NCI-H345 treated with DMSO at 0.1 percent for 48 hours (cell line): ENCODE measurements at regions not wholly inside any gene's neighbourhood (a gene's known extent, or its start where the extent isn't known, plus 50 kb on each side); places are given as distances from the start of the nearest gene placed in this dataset.

Experiments used
- DNase-seq: peaks from one replicate; lab custom pipeline; 2025; ENCODE audit not compliant: unreplicated experiment; lab: John Stamatoyannopoulos, UW

DNA sequence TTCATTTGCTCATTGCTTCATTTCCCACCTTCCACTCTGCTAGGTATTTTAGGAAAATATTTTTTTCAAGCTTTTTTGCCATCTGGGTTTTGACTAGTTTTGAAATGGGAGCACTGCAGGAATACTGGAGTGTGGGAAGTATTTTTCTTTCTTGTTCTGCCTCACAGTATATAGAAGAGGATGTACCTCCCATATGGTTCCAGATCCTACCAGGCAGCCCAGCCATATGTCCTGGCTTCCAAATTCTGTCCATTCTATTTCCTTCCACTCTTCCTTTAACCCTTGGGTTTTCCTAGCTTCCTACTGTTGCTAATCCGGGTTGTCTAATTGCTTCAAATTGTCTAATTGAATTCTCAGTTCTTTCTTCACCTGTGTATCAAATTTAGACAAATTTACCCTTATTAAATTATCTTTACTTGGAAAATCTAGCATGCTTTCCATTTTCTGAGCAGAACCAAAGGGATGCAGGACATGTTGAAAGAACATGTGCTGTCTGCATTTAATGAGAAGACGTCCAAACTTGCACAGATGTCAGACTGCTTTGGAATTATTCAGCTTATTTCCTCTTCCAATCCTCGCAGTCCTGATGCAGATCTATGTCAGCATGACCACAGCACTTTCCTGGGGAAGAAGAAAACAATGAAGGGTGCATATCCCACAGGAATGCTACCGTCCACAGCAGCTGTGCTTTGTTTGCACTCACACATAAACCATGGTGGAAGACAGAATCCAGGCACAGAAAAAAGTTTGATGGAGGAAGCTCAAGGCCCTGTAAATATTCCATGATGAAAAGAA lies 1273.9 kb upstream of the MAP3K7 start:
- DNase-seq, result no peak

DNA sequence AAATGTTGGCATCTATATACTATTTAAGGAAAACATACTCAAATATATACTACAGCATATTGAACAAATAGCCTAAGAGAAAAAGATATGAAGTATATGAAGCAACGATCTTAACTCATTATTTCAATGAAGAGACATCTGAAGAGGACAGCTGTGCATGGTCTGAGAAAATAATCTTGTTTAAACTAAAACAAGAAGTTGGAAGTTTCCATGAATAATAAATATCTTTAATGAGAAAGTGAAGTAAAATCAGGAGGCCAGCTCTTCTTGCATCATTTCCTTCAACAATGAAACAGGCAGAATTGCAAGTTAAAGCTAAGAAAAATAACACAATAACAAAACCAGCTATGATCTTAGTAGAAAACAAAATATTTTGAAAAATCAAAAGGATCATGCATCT lies 1265.4 kb upstream of the MAP3K7 start:
- DNase-seq, result no peak

DNA sequence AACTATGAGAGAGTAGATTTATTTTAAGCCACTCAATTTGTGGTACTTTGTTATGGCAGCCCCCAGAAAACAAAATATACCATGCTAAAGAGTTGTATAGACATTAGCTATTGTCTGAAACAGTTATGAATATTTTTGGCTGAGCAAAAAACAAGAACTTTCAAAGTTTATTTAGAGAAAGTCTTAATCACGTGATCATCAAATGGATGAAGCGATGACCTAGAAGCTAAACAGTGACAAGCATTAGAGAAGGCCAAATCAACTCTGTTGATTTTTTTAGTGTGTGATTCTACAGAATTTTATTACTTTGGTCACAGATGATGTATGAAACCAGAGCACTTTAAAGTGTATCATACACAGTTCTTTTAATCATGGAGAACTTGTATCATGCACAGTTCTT lies 1247.9 kb upstream of the MAP3K7 start:
- no peak for DNase-seq

DNA sequence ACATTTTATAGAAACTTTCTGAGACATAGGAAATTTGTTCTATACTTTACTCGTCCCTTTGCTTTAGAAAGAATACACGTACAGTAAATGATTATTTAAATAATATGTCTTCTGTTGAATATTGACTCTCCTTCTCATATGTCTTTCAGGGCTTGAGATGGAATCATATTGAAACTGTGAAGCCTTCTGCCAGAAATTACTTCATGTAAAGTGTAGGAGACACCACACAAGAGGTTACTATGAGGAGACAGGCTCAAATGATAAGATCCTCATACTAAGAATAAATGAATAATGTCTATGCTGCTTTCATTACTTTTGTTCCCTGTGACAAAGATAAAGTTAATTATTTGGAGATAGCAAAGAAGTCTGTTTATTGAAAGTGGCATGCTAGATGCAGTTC lies 1240.3 kb upstream of the MAP3K7 start:
- no peak for DNase-seq

DNA sequence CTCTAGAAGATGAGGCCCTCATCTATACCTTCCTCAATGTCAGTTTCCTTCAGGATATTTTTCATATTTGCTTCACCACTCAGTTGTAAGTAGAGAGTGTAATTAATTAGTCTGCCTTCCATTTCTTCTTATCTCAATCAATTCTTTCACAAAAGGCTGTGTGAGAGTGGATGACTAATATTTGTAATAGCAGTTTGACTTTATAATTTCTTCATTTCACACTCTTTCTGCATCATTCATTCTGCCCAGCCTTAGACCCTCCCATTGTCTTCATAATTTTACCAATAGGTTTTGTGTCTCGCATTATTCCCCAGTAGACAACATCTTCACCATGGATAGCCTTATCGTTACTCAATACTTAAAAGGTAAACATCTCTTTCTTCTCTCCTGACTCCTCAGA lies 1239.3 kb upstream of the MAP3K7 start:
- DNase-seq, result no peak

DNA sequence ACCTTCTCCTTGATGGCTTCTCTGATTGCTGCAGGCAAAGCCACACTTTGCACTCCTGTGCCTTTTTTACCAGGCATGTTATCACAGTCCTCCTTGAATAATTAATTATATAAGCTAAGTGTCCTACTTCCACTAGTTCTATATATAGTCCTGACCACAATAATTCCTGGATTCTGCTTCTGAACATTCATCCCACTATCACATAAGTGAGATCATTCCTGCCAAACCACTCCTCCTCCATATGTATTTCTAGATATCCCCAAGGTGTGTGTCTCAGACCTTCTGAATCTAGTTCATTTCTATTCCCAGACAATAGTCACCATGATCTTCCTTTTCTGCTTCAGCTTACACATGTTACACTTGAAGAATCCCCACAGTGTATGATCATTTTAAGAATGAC lies 1237.5 kb upstream of the MAP3K7 start:
- DNase-seq, result no peak

DNA sequence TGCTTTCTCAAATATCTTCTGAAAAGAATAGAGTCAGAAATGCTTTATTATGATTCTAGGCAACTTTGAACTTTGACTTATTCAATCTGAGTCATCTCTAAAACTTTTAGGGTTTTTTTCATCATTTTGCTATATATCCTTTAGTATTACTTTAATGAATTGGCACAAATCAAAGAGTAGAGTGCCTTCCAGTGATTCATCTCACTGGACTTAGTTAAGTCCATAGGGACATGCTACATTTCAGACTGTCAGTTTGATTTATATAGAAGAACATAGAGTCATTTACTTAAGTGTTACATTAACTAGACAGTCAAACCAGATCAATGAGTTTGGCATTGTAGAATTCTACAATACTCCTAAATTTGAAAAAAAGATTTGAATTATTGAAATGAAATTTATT lies 1235.7 kb upstream of the MAP3K7 start:
- DNase-seq, result no peak

DNA sequence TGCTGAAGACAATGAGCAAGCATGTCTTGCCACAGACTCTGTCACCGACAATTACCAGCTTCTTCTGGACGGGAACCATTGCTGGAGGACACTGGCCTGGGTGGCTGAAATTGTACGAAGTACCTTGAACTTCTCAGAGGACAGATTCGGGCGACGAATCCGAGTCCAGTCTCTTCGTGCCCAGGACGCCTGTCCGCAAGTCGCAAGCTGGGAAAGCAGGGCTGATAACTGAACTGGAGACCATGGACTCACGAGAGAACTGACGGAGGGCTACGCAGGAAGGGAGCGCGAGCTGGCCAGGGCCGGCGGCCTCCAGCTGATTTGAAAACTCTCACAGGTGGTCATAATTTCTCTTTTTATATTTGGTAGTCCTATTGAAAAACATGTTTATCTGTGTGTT lies 1229.5 kb upstream of the MAP3K7 start:
- DNase-seq, result no peak

DNA sequence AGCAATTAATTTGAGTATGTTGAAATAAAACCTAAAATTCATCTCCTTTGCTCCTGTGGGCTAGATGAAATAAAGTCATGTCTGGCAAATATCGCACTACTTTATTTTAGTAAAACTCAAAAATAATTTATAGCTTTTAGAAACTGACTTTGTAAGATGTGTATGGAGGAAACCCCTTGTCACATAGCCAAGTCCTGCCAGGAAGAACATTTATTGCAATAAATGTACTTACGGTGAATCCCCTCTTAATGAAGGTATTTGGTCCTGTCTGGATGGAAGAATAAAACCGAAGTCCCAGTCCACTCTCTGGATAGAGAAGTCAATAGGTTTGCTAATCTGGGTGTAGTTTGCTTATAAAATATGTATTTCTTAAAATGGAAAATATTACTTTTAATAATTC lies 1226.8 kb upstream of the MAP3K7 start:
- no peak for DNase-seq

DNA sequence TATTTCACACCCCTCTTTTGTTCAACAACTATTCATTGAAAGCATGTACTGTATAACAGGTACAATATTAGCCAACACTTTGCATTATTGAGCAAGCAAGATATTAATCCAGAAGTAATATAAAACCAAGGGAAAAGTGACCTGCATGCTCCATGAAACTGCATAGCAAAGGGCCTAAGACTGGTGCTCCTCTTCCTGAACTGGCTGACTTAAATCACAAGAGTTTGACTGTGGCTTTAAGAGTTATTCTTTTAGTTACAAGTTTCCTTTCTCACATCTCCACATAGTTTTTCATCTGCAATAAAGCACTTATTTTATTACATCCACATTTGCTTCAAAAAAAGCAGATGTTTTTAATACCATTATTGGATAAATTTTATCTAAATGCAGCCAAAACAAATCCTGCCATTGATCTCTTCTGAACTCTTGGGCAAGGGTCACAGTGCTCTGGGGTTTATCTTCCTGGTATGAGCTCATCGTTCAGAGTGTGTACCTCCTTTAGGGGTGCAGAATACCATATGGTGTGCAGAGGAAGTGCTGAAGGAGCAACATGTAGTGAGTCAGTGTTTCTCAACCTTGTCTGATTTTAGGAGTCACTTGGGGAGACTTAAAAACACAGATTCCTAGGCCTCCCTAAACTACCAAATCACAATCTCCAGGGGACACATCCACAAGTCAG lies 1225.9 kb upstream of the MAP3K7 start:
- DNase-seq, result no peak

DNA sequence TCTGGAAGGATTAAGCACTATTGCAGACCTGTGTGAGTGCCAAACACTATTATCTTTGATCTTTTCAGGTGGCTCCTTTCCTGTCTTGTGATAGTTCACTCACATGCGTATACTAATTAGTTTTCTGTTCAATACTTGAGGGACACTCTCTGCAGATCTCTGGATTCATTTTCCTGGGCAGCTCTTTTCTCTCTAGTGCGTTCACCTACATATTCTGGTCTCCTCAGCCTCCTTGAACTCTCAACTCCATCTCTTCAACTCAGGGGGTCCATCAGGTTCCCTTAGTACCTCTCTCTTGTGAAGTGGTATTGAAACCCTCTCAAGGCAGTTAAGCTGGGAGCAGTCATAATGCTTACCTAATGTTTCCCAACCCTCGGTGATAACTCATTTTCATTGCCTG lies 1218.1 kb upstream of the MAP3K7 start:
- DNase-seq, result no peak

DNA sequence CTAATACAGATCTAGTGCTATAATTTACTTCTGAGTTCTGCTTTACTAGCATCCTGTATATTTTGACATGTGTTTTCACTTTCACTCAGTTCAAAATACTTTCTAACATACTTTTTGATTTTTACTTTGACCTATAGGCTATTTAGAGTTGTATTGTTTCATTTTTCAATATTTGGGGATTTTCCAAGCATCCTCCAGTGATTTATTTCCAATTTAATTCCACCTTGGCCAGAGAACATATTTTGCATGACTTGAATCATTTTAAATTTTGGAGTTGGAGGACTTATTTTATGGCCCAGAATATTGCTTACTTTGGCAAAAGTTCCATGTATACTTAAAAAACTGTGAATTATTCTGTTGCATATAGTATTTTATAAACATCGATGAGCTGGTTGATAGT lies 1215.6 kb upstream of the MAP3K7 start:
- no peak for DNase-seq

DNA sequence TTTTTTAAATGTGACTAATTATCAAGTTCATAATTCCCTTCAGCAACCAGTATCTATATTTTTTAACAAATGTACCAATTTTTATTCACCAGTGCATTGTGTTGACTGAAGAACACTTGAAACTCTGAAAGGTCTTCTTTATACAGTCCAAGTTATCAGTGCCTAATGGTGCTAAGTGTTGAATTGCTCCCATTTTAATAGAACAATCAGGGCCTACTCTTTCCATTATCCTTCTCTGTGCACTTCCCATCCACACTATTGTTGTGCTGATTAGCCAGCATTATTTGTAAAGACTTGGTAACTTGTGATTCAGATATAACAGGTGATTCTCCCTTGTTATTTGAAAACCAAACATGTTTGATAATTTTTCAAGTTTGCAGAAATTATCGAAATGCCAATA lies 1209.7 kb upstream of the MAP3K7 start:
- no peak for DNase-seq

DNA sequence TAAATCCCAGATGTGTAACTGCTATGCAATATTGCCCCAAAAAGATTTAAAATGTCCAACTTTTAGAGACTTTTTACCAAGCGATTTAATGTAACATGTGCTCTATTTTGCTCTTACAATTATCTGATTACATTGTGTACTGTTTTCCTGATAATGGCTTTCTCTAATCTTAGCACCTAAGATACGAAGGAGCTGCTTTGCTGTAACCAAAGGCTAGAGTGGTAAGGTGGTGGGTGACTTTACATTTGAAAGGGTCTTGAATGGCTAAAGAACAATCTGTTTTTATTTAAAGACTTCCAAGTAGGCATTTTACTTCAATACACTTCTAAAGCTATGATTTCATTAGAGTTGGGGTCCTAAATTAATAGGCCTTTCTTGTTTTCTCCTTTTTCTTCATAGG lies 1201.6 kb upstream of the MAP3K7 start:
- DNase-seq, result no peak

DNA sequence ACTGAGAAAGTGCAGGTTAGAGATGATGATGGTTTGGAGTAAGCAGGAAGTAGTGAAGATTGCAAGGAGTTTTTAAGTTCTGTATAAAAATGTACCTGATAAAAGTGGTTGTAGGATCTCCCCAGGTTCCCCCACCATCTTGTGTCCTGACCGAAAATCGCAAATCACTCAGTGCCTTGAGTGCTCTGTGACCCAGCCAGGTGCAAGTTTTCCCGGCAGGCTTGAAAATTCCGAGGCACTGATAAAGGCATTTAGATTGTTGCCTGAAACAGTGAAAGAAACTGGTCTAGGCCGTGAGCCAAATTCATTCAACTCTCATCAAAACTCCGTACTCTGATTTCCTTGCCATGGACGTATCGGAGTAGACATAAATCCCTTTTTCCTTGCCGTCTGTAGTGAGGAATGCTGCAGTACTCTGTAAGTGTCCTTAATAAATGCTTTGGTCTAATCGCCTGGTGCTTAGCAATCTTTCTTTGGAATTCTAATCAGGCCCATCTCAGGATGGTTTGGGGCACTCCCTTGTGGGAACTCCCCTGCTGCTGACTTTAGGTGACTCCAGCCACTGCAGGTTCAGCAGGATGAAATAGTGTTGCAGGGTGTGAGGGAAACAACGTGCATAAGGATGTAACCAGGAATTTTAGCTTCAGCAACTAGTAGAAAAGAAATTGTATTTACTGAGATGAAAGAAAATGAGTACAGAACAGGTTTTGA lies 1199.8 kb upstream of the MAP3K7 start:
- no peak for DNase-seq

DNA sequence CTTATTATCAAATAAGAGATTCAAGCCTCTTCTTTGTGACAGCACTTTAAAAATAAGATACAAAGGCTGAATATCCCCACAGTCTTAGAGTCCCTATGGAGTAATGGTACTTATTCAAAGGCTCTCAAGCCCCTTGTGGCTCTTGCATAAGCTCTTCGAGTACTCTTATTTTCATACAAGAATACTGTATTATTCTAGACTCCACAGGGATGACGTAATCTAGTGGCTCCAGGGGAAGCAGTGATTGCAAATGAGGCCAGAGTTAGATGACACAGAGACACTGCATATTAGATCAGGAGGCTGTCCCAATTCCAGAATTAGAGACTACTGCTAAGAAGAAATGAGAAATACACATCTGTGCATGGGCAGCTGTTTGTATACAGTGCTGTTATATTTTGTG lies 1195.9 kb upstream of the MAP3K7 start:
- no peak for DNase-seq

DNA sequence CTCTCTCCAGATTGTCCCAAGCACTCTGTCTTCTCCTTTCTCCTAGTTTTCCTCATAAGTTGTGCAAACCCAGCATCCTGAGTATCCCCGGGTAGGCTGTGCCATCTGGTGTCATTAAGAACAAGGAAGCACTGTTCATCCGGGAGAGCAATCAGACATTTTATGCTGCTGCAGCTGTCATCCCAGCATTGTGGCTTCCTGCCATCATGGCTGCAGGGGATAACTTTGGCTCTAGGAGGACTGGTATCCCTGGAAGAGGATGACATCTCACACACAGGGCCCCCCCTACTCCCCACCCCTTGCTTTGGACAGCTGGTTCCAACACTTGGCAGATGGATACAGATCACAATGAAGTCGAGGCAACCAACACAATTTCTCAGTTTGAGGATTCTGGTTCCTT lies 1195.1 kb upstream of the MAP3K7 start:
- DNase-seq, result no peak

DNA sequence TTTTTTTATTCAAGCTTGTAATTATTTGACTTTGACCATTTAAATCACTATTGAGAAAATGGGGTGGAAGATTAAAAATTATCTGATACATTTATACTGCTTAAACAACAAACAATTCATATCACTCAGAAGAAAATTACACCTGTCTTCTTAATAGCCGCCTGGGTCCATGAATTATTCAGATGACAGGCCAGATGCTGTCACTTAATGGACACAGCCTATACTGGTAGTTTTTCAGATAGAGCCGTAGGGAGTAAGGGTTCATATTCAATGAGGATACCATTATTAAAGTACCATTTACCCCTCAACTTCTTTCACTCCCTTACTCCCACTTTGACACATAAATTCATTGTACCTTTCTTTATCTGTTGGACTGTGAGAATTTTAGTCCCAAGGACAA lies 1193.4 kb upstream of the MAP3K7 start:
- DNase-seq, result no peak

DNA sequence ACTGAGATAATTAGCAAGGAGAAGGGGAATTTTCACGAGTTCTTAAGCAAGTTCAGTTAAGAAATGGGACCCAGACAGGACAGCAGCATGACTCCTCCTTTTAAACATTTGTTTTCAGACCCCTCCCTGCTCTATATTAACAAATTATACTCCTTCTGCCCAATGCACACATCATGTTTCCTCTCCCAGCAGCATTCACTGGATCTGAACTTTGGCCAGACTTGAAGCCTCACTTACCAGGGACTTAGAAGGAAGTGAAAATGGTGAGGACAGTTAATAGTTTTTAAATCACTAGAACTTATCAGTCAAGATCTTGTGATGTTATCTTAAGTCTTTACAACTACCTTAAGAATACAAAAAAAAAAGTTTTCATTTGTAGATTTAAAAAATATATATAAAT lies 1174.7 kb upstream of the MAP3K7 start:
- DNase-seq, result no peak

DNA sequence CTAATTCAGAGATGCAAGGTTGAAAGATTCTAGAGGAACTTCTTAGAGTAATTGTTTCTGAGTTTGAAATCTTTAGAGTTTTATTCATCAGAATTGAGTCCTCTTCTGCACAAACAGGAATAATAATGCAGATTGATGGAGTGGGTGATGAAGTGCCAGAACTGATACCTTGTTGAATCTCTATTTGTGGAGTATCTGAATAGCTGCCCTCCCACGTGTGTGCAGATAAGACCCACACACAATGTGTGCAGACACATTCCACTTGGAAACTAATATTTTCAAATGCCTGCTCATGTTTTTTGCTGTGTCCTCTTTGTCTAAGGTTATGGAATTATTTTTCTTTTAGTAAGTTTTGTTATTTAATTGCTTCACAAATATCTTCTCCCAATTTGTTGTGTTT lies 1167.8 kb upstream of the MAP3K7 start:
- DNase-seq, result no peak

DNA sequence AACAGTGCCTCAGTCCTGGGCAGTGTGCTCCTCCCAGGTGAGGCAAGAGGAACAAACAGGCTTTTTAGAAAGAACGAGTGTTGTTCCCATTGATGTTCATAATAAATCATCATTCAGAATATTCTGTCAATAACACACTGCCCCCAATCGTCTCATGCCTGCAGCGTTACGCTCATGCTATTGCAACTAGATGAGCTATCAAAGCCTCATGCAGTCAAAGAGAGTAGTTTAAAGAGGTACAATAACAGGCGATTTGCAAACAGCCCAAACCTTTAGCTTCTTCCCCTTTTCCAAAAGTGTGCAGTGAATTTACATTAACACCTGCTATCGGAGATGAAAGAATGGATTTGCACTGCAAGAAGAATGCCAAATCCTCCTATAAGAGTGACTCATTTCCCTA lies 1164.7 kb upstream of the MAP3K7 start:
- DNase-seq, result no peak

DNA sequence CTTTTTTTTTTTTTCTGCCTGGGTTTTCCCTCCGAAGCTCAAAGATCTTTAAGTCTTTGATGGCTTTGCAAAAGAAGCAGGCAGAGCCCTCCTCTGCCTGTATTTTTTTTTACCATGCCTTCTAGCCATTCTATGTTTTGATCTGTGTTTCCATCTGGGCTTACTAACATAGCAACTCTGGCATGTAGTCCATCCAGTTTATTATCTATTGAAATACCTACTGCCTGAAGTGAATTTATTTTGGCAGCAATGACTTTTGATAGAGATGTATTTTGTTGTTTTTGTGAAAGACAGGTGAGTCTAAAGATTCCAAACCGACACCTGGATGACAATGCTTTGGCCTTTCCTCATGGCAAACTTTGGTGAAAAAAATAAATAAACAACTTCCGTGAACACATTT lies 1157.7 kb upstream of the MAP3K7 start:
- no peak for DNase-seq
